ENCODE measurements at regions not wholly inside any gene's neighbourhood (a gene's known extent, or its start where the extent isn't known, plus 50 kb on each side); places are given as distances from the start of the nearest gene placed in this dataset.

GRCh38 chr16:85327731-85328675 is 215.7 kb upstream of the CIBAR2 start:
- H3K36me3 Mint-ChIP-seq (ENCODE audit: low read depth), result no peaks in the 10 kb centered on the region
- no peak overlapping the region for H3K4me3 Mint-ChIP-seq
- H3K27ac Mint-ChIP-seq, result no peak overlapping the region
- H3K27me3 Mint-ChIP-seq, result peaks cover 8% of the 10 kb centered on the region
- no peaks in the 10 kb centered on the region for H3K9me3 Mint-ChIP-seq
- peaks cover 9% of the 10 kb centered on the region for H3K4me1 Mint-ChIP-seq (ENCODE audit: low read depth)

DNA sequence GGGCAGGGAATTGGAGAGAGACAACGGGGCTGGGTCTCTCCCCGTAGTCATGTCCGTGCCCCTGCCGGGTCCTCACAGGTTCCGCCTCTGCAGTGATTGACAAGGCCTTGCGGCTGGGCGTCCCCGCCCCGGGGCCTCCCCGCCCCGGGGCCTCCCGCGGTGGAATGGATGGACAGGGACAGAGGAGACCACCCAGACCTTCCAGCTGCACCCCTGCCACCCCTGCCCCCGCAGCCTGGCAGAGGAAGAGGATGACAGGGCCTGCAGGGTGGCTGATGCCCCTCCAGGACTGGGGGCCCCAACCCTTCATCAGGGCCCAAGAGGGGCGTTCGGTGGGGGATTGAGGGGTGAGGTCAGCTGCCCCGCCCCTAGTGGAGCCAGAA is 216.4 kb upstream of the CIBAR2 start:
- H3K27ac Mint-ChIP-seq, result no peak overlapping the region
- no peaks in the 10 kb centered on the region for H3K9me3 Mint-ChIP-seq
- no peak overlapping the region for H3K4me3 Mint-ChIP-seq
- peaks cover 8% of the 10 kb centered on the region for H3K27me3 Mint-ChIP-seq
- H3K36me3 Mint-ChIP-seq (ENCODE audit: low read depth), result no peaks in the 10 kb centered on the region
- H3K4me1 Mint-ChIP-seq (ENCODE audit: low read depth), result peaks cover 9% of the 10 kb centered on the region

- Mint-ChIP-seq H3K9me3 (no peaks in the 10 kb centered on the region), H3K36me3 (ENCODE audit: low read depth) (no peaks in the 10 kb centered on the region), H3K4me3 (no peak overlapping the region), H3K4me1 (ENCODE audit: low read depth) (peaks cover 9% of the 10 kb centered on the region), H3K27ac (no peak overlapping the region), H3K27me3 (peaks cover 8% of the 10 kb centered on the region)
These were observed 217.0 kb upstream of the CIBAR2 start for GRCh38 chr16:85329059-85329812.

GRCh38 chr16:85330006-85330693 is 217.9 kb upstream of the CIBAR2 start:
- Mint-ChIP-seq H3K27me3 (peaks cover 9% of the 10 kb centered on the region), H3K36me3 (ENCODE audit: low read depth) (no peaks in the 10 kb centered on the region), H3K27ac (no peak overlapping the region), H3K9me3 (no peaks in the 10 kb centered on the region), H3K4me3 (no peak overlapping the region), H3K4me1 (ENCODE audit: low read depth) (peaks cover 17% of the 10 kb centered on the region)

DNA sequence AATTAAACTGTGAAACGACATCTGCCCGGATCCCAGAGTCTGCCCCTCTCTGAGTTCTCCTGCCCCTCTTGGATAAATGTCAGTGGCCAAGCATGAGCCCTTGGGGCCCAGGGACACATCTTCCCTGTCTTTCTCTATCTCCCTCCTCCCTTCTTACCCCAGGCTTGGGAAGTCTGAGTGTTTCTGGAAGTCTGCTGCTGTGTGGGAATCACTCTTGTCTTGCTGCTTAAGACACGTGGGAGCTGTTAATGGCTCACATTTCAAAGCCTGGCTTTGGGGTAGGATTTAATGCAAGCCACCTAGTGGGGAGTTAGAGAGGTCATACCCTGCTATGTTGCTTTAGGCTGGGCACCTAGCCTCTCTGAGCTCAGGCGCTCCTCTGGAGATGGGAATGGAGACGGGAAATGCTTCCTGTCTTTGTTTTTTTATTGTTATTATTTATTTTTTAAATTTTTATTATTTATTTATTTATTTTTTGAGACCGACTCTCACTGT is 218.5 kb upstream of the CIBAR2 start:
- Mint-ChIP-seq H3K27ac (peak overlapping the region; percentile 48), H3K36me3 (ENCODE audit: low read depth) (no peaks in the 10 kb centered on the region), H3K27me3 (peaks cover 13% of the 10 kb centered on the region), H3K9me3 (no peaks in the 10 kb centered on the region), H3K4me3 (peak overlapping the region; percentile 28), H3K4me1 (ENCODE audit: low read depth) (peaks cover 22% of the 10 kb centered on the region)

DNA sequence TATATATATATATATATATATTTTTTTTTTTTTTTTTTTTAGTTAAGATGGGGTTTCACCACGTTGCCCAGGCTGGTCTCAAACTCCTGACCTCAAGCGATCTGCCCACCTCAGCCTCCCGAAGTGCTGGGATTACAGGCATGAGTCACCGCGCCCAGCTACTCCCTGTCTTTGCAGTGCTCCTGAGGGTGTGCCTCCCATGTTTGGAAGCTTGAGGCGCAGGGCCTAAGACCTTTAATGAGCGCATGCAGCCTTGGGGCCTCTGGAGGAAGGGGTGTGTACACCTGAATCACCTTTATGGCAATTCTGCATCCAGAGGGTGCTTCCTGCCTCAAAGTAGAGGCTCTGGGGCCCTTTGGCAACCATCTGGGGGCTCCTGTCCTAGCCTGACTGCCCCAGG is 219.4 kb upstream of the CIBAR2 start:
- peaks cover 22% of the 10 kb centered on the region for H3K4me1 Mint-ChIP-seq (ENCODE audit: low read depth)
- no peak overlapping the region for H3K27ac Mint-ChIP-seq
- H3K4me3 Mint-ChIP-seq, result no peak overlapping the region
- H3K9me3 Mint-ChIP-seq, result no peaks in the 10 kb centered on the region
- H3K27me3 Mint-ChIP-seq, result peaks cover 13% of the 10 kb centered on the region
- no peaks in the 10 kb centered on the region for H3K36me3 Mint-ChIP-seq (ENCODE audit: low read depth)

DNA sequence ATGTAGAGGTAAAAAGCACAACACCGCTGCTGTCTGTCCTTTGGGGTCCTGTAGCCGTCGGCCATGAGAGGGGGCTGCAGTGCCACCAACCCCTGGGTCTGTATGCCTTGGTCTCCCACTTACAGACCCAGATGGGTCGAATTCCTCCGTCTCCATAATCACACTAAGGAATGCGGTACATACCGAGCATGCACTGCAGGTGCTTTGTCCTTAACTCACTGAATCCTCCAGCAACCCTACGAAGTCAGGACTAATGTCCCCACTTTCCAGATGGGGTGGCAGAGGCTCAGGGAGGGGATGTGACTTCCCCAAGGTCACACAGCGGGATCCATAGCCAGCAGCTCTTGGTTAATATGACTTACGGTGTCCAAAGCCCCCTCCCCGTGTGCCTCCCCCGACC is 219.9 kb upstream of the CIBAR2 start:
- H3K4me1 Mint-ChIP-seq (ENCODE audit: low read depth), result peaks cover 22% of the 10 kb centered on the region
- no peak overlapping the region for H3K27ac Mint-ChIP-seq
- peaks cover 13% of the 10 kb centered on the region for H3K27me3 Mint-ChIP-seq
- H3K9me3 Mint-ChIP-seq, result no peaks in the 10 kb centered on the region
- H3K4me3 Mint-ChIP-seq, result no peak overlapping the region
- H3K36me3 Mint-ChIP-seq (ENCODE audit: low read depth), result no peaks in the 10 kb centered on the region

DNA sequence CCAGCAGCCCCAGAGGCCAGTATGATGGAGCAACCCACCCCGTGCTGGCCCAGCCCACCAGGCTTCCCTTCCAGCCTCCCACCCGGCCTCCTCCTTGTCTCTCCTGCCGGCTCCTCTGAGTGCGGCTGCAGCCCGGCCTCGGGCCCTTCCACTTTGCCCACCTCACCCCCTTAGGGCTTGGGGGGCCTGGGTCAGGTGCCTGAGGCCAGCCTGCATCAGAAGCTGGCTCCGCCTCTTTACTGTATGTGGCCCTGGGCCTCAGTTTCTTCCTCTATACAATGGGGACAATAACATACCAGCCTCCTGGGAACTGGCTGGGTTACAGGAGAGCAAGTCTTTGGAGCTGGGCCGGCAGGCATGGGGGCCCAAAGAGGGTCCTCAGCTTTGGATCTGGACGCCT is 221.1 kb upstream of the CIBAR2 start:
- H3K4me3 Mint-ChIP-seq, result no peak overlapping the region
- no peaks in the 10 kb centered on the region for H3K9me3 Mint-ChIP-seq
- peaks cover 13% of the 10 kb centered on the region for H3K27me3 Mint-ChIP-seq
- no peak overlapping the region for H3K27ac Mint-ChIP-seq
- H3K36me3 Mint-ChIP-seq (ENCODE audit: low read depth), result no peaks in the 10 kb centered on the region
- peaks cover 22% of the 10 kb centered on the region for H3K4me1 Mint-ChIP-seq (ENCODE audit: low read depth)

GRCh38 chr16:85333744-85334640 is 221.7 kb upstream of the CIBAR2 start:
- Mint-ChIP-seq H3K4me3 (no peak overlapping the region), H3K9me3 (no peaks in the 10 kb centered on the region), H3K4me1 (ENCODE audit: low read depth) (peaks cover 22% of the 10 kb centered on the region), H3K36me3 (ENCODE audit: low read depth) (no peaks in the 10 kb centered on the region), H3K27ac (no peak overlapping the region), H3K27me3 (peaks cover 13% of the 10 kb centered on the region)

GRCh38 chr16:85334718-85335583 is 222.7 kb upstream of the CIBAR2 start:
- Mint-ChIP-seq H3K27me3 (peaks cover 12% of the 10 kb centered on the region), H3K36me3 (ENCODE audit: low read depth) (no peaks in the 10 kb centered on the region), H3K4me1 (ENCODE audit: low read depth) (peaks cover 21% of the 10 kb centered on the region), H3K27ac (peak overlapping the region; percentile 63), H3K4me3 (peak overlapping the region; percentile 65), H3K9me3 (no peaks in the 10 kb centered on the region)

DNA sequence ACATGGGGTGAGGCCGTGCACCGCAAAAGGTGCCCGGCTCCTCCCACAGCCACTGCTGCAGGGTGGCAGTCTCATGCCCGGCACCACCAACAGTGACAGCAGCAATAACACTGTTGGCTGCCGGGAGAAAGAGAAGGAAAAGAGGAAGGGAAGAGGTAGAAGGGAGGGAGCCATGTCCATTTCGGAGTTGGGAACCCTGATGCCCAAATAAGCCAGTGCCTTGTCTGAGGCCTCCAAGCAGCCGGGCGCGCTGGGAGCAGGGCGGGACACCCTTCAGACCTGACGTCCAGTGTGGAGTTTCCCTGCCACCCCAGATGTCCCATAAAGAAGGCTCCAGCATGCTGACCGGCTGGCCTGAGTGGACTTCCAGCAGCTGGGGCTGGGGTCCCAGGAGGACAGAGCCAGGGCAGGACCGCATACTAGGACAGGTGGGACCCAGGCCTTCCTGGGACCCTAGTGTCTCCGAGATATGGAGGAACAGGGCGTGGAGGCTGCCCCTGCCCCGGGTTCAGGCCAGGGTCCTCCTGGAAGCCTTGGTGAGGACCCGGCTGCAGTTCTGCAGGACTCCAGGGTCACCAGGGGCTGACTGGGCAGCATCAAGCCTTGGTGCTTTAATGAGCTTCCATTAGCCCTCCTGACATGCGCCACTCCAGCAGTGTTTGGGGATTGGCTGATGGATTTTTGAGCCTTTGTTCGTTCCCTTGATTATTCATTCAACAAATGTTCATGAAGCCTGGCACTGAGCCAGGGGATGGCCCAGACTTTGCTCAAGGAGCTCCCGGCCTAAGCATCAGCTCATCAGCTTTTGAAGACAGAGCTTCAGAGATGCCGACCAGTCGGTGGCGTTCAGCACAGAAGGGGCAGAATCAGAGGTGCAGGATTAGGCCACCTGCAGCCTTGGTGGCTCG is 223.6 kb upstream of the CIBAR2 start:
- H3K4me3 Mint-ChIP-seq, result peak overlapping the region; percentile 65
- H3K27ac Mint-ChIP-seq, result peak overlapping the region; percentile 63
- H3K4me1 Mint-ChIP-seq (ENCODE audit: low read depth), result peaks cover 13% of the 10 kb centered on the region
- peaks cover 5% of the 10 kb centered on the region for H3K27me3 Mint-ChIP-seq
- no peaks in the 10 kb centered on the region for H3K9me3 Mint-ChIP-seq
- H3K36me3 Mint-ChIP-seq (ENCODE audit: low read depth), result no peaks in the 10 kb centered on the region

DNA sequence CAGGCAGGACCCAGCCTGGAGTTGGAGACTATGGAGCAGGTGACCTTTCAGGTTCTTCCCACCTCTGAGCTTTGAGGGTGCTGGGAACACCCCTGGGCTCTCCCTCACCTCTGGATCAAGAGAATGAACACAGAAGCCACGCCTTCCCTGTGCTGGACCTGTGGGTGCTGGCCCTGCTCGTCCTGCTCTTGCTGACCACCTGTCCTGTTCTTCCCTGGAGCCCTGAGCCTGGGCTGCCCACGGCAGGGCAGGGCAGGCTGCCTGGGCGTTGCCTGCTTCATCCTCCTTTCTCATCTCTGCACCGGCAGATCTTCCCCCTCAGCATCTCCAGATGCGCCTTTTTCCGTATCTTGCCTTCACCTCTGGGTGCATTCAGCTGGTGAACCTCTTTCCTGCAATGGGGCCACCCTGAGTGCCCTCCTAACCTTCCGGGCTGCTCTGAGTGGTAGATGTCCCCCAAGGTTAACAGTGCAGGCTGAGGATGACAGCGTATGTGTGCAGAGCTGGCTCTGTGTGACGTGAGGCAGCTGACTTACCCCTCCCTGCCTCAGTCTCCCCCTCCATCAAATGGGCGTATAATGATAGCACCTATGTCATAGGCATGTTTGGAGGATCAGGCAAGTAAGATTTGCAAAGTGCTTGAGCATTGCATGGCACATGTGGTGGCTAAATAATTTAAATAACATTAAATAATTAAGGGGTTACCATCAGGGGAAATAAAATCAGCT is 225.8 kb upstream of the CIBAR2 start:
- H3K9me3 Mint-ChIP-seq, result no peaks in the 10 kb centered on the region
- no peak overlapping the region for H3K27ac Mint-ChIP-seq
- H3K4me3 Mint-ChIP-seq, result no peak overlapping the region
- no peaks in the 10 kb centered on the region for H3K36me3 Mint-ChIP-seq (ENCODE audit: low read depth)
- peaks cover 12% of the 10 kb centered on the region for H3K4me1 Mint-ChIP-seq (ENCODE audit: low read depth)
- H3K27me3 Mint-ChIP-seq, result peaks cover 5% of the 10 kb centered on the region

All from stimulated activated naive CD8-positive, alpha-beta T cell treated with anti-CD3 and anti-CD28 coated beads, Interleukin-15, Interleukin-2, amounts not matched to agents 100 ng/mL and 50 ng/mL, for 24 hours (primary cell).